PC-3 (cell line): ENCODE measurements at regions not wholly inside any gene's neighbourhood (a gene's known extent, or its start where the extent isn't known, plus 50 kb on each side); places are given as distances from the start of the nearest gene placed in this dataset.
"Not testable (repeated sequence)": the region's sequence is repeated elsewhere in the genome, so short reads cannot be mapped to it uniquely, and the experiment has no call there.

Source experiments
- ATAC-seq: fragments of 200-7000 bp; cut with Tn5 transposase; 2 replicates; pipeline ENCODE4 v1.9.1; 2020; ENCODE audit warnings: mild to moderate bottlenecking, moderate library complexity
- BruUV-seq: library from RNA; stranded (reverse); fragments of 400-500 nt; replicated peaks from 2 replicates; lab custom pipeline; 2021; lab: Mats Ljungman, UMichigan
- CTCF ChIA-PET: fragments of 300-600 bp; sonication (Branson Sonifier 250); formaldehyde crosslinking; loops from one replicate; lab custom pipeline; 2022; ENCODE audit warnings: antibody characterized with exemption; lab: Charles Lee
- POLR2A ChIA-PET: fragments of 300-600 bp; sonication (Branson Sonifier 250); formaldehyde crosslinking; loops from one replicate; lab custom pipeline; 2022; ENCODE audit warnings: antibody characterized with exemption; ENCODE audit not compliant: unreplicated experiment; lab: Charles Lee
- DNase-seq: peaks from one replicate; pipeline ENCODE4 v3.0.0-alpha.2; 2015
- H2AFZ ChIP-seq: fragments of 300-600 bp; sonication (generic); 2 replicates; pipeline ENCODE4 v1.6.0; 2016; ENCODE audit warnings: antibody characterized with exemption, low read length
- H3F3A ChIP-seq: fragments of 300-600 bp; sonication (generic); one replicate; pipeline ENCODE4 v1.6.0; 2017; ENCODE audit warnings: antibody characterized with exemption, low read length, control low read depth, mild to moderate bottlenecking; ENCODE audit not compliant: unreplicated experiment
- H3K27ac ChIP-seq: fragments of 300-600 bp; sonication (generic); 2 replicates; pipeline ENCODE4 v1.5.1; 2016; ENCODE audit warnings: mild to moderate bottlenecking, low read length
- H3K27me3 ChIP-seq: fragments of 300-600 bp; sonication (generic); 2 replicates; pipeline ENCODE4 v1.6.1; 2016; ENCODE audit warnings: low read length, mixed read lengths
- H3K36me3 ChIP-seq: fragments of 300-600 bp; sonication (generic); 2 replicates; pipeline ENCODE4 v1.6.1; 2016; ENCODE audit warnings: low read depth, mixed run types, low read length, mixed read lengths
- H3K4me1 ChIP-seq: fragments of 300-600 bp; sonication (generic); 2 replicates; pipeline ENCODE4 v1.5.1; 2016; ENCODE audit warnings: low read length; ENCODE audit not compliant: insufficient read depth
- H3K4me2 ChIP-seq: fragments of 300-600 bp; sonication (generic); 2 replicates; pipeline ENCODE4 v1.6.0; 2016; ENCODE audit warnings: low read length
- H3K4me3 ChIP-seq: fragments of 300-600 bp; sonication (generic); 2 replicates; pipeline ENCODE4 v1.5.1; 2016; ENCODE audit warnings: mild to moderate bottlenecking, low read length, mixed read lengths
- H3K79me2 ChIP-seq: fragments of 300-600 bp; sonication (generic); 2 replicates; pipeline ENCODE4 v1.6.1; 2017; ENCODE audit warnings: low read length, mixed read lengths
- H3K9ac ChIP-seq: fragments of 300-600 bp; sonication (generic); 2 replicates; pipeline ENCODE4 v1.6.0; 2016; ENCODE audit warnings: mild to moderate bottlenecking, low read length
- H3K9me2 ChIP-seq: fragments of 300-600 bp; sonication (generic); replicated peaks from 2 replicates; pipeline ENCODE4 v1.6.1; 2016; ENCODE audit warnings: mixed run types, low read length, mixed read lengths
- H3K9me3 ChIP-seq: fragments of 300-600 bp; sonication (generic); 2 replicates; pipeline ENCODE4 v1.6.1; 2016; ENCODE audit warnings: low read length, mixed read lengths
- H4K20me1 ChIP-seq: fragments of 300-600 bp; sonication (generic); 2 replicates; pipeline ENCODE4 v1.6.1; 2016; ENCODE audit warnings: low read length, mixed read lengths
- CTCF ChIP-seq: fragments of 300-600 bp; sonication (generic); conservative IDR thresholded peaks from 2 replicates; pipeline ENCODE4 v1.5.1; 2017; ENCODE audit warnings: antibody characterized with exemption, low read depth, mild to moderate bottlenecking, low read length
- EZH2 ChIP-seq: fragments of 300-600 bp; sonication (generic); IDR thresholded peaks from one replicate; pipeline ENCODE4 v1.6.1; 2017; ENCODE audit warnings: antibody characterized with exemption, mild to moderate bottlenecking, low read length; ENCODE audit not compliant: unreplicated experiment
- EZH2phosphoT487 ChIP-seq: fragments of 300-600 bp; sonication (generic); IDR thresholded peaks from 2 replicates; pipeline ENCODE4 v1.6.1; 2018; ENCODE audit warnings: mild to moderate bottlenecking, antibody characterized with exemption, low read length, borderline replicate concordance
- intact Hi-C: fragments of 100-400 bp; cut with micrococcal nuclease; formaldehyde crosslinking; loops from 2 replicates; pipeline ENCODE4 v1.9.0; 2023

GRCh38 chr18:14999085-14999975 is 251.4 kb downstream of the ANKRD30B start:
- peak overlapping the region; percentile 43; the same call in 1 of the 2 replicates for H3K4me3 ChIP-seq
- no peaks in the 10 kb centered on the region for H3K9me2 ChIP-seq
- peak overlapping the region; percentile 48; the same call in 1 of the 2 replicates for H3K4me2 ChIP-seq
- 0 out of 2 replicates have a peak overlapping the region, but pooled peaks have one; percentile 42 for H2AFZ ChIP-seq
- H3K27me3 ChIP-seq = no peaks in the 10 kb centered on the region
- H3F3A ChIP-seq = no peaks in the 10 kb centered on the region
- no peaks in the 10 kb centered on the region for H3K4me1 ChIP-seq
- H4K20me1 ChIP-seq = no peaks in the 10 kb centered on the region
- H3K36me3 ChIP-seq = no peaks in the 10 kb centered on the region
- DNase-seq (no peak), ATAC-seq (peak; percentile 9)
- ChIA-PET CTCF (interaction anchor here (0.7 kb wide), 1 partner anchor 23 kb away, joined by 3 read pairs; no protein-coding TSS in a partner anchor), POLR2A (no interaction called here)
- H3K9me3 ChIP-seq = no peaks in the 10 kb centered on the region
- H3K27ac ChIP-seq = no peak overlapping the region
- BruUV-seq = no TSS peak
- intact Hi-C loops = no loop called here
- no peaks in the 10 kb centered on the region for H3K79me2 ChIP-seq
- H3K9ac ChIP-seq = no peak overlapping the region
- TF ChIP-seq CTCF = no peak
- TF ChIP-seq EZH2 = no peak
- no peak for TF ChIP-seq EZH2phosphoT487

- peak; percentile 42 for TF ChIP-seq CTCF
- H4K20me1 ChIP-seq, H3K9me3 ChIP-seq, POLR2A ChIA-PET, H3K27me3 ChIP-seq, H3K27ac ChIP-seq, H3K9ac ChIP-seq, H3K36me3 ChIP-seq, intact Hi-C loops, BruUV-seq, H3K9me2 ChIP-seq, H3F3A ChIP-seq, H3K79me2 ChIP-seq, H3K4me1 ChIP-seq: not testable (repeated sequence)
- CTCF ChIA-PET = interaction anchor here (0.7 kb wide), 1 partner anchor 24 kb away, joined by 3 read pairs; no protein-coding TSS in a partner anchor
- Histone ChIP-seq H3K4me3 (peak overlapping the region; percentile 43; the same call in 1 of the 2 replicates), H2AFZ (0 out of 2 replicates have a peak overlapping the region, but pooled peaks have one; percentile 42), H3K4me2 (peak overlapping the region; percentile 48; the same call in 1 of the 2 replicates)
- ATAC-seq = peak; percentile 63
- peak; percentile 5 for DNase-seq
These were observed 252.4 kb downstream of the ANKRD30B start for GRCh38 chr18:15000119-15001037.

DNA sequence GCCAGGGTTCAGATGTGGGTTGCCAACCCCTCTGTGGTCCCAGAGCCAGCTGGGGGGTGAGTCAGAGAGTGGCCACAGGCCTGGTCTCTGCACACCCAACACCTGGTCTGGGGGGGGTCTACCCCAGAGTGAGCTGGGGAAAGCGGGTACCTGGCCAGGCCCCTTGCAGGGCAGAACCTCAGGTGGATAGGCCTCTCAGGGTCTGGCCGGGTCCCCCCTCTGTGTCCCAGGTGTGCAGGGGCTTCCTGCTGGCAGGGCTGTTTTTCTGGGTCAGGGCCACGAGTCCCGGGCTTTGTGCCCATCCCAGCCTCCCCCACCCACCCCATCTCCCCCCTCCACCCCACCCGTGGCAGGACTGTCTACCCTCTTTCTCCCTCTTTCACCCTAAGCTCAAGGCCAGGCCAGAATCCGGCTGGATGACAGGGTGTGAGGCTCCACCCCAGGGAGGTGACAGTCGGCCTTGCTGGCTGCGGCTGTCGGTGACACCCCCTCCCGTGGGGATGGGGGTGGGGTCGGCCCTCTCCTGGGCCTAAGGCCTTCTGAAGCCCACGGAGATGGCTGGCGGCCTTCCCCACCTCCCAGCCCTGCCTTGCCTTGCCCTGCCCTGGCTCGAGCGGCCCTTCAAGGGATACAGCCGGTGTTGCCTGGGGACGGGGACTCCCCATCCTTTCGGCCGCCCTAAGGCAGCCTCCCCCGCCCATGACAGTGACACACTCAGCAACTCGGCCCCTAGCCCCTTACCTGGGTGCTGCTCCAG is 253.2 kb downstream of the ANKRD30B start:
- H3K36me3 ChIP-seq, H3F3A ChIP-seq, H3K27ac ChIP-seq, H3K9me3 ChIP-seq, H3K4me2 ChIP-seq, H4K20me1 ChIP-seq, BruUV-seq, ATAC-seq, H3K79me2 ChIP-seq, intact Hi-C loops, CTCF ChIA-PET, DNase-seq, H3K9ac ChIP-seq, POLR2A ChIA-PET, H3K27me3 ChIP-seq, H2AFZ ChIP-seq, H3K9me2 ChIP-seq, H3K4me1 ChIP-seq, H3K4me3 ChIP-seq: not testable (repeated sequence)

- H4K20me1 ChIP-seq, H3K79me2 ChIP-seq, intact Hi-C loops, H3F3A ChIP-seq, H3K4me2 ChIP-seq, BruUV-seq, CTCF ChIA-PET, H3K27me3 ChIP-seq, H2AFZ ChIP-seq, H3K4me3 ChIP-seq, H3K9me3 ChIP-seq, H3K4me1 ChIP-seq, H3K9me2 ChIP-seq, POLR2A ChIA-PET, ATAC-seq, H3K27ac ChIP-seq, H3K36me3 ChIP-seq, DNase-seq, H3K9ac ChIP-seq: not testable (repeated sequence)
These were observed 253.8 kb downstream of the ANKRD30B start for GRCh38 chr18:15001795-15002107.
